GM13977 (cell line): ENCODE measurements at regions not wholly inside any gene's neighbourhood (a gene's known extent, or its start where the extent isn't known, plus 50 kb on each side); places are given as distances from the start of the nearest gene placed in this dataset.

ENCODE experiments used
- DNase-seq: peaks from one replicate; pipeline ENCODE4 v3.0.0; 2012; ENCODE audit warnings: low spot score
- CTCF ChIP-seq: IDR thresholded peaks from 2 replicates; pipeline ENCODE4 v1.5.1; 2012; ENCODE audit warnings: mild to moderate bottlenecking, control low read depth; ENCODE audit not compliant: insufficient read depth; ENCODE audit errors: extremely low read depth, missing control alignments
- in situ Hi-C: fragments of 300-500 bp; cut with MboI; formaldehyde crosslinking; loops from one replicate; pipeline ENCODE4 v1.12.0; 2022; ENCODE audit warnings: low sequenced_read_pairs, low pct_unique_long_range_greater_than_20kb, mixed read lengths, inconsistent platforms; ENCODE audit not compliant: unreplicated experiment

GRCh38 chr4:151599863-151600262, 160.9 kb downstream of the GATB start:
- DNase-seq = no peak
- no peak for TF ChIP-seq CTCF
- in situ Hi-C loops = loop anchor here (25.0 kb wide), 1 partner anchor 238 kb away; no protein-coding TSS in a partner anchor

DNA sequence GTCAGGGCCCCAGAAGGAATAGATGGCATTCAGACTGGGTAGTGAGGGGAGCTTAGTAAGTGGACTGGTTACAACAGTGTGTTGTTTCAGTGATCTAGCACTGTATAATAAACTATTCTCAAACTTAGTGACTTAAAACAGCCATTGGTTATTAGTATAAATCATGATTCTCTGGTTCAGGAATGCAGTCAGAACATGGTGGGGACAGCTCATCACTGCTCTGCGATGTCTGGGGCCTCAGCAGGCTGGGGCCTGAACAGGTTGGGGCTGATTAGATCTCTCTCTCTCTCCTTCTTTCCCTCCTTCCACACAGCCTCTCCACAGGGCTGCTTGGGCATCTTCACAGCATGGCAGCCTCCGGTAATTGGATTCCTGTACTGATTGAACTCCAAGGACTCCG, 160.4 kb downstream of the GATB start:
- in situ Hi-C loops = loop anchor here (25.0 kb wide), 1 partner anchor 238 kb away; no protein-coding TSS in a partner anchor
- TF ChIP-seq CTCF = no peak
- no peak for DNase-seq

GRCh38 chr4:151603377-151603776, 157.4 kb downstream of the GATB start:
- DNase-seq = no peak
- in situ Hi-C loops = loop anchor here (25.0 kb wide), 1 partner anchor 241 kb away; no protein-coding TSS in a partner anchor
- TF ChIP-seq CTCF = no peak

DNA sequence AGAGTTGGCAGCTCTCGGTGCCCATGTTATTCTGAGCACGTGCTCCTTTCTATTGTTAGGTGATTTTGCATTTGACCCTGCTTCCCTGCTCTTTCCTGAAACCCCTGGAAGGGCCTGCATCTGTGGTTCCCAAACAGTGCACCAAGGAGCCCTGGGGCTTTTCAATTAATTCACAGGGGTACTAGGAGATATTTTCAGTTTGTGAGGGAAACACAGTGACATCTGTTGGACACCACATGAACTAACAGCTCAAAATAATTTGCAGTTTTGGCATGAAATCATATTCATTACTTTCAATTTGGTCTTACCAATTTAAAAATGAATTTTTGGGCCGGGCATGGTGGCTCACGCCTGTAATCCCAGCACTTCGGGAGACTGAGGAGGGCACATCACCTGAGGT, 156.6 kb downstream of the GATB start:
- in situ Hi-C loops = loop anchor here (25.0 kb wide), 1 partner anchor 242 kb away; no protein-coding TSS in a partner anchor
- peak; percentile 16 for DNase-seq
- TF ChIP-seq CTCF = peak; percentile 47

DNA sequence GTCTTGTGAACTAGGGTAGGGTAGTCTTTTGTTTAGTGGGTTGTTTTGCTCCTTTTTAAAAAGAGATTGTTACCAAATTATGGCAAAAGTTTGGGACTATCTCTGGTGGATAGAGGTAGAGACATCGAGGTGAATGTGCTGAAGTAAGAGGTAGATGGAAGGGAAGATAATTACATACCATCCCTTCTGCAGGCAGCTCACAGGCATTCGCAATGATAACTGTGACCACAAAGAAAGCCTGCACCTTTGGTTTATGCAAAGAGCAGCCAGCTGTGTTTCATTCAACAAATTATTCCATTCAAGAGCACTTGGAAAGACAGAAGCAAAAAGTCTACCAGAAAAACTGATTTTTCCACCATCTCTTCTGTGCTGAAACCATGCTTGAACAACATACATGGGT, 155.6 kb downstream of the GATB start:
- no peak for DNase-seq
- in situ Hi-C loops = loop anchor here (25.0 kb wide), 1 partner anchor 243 kb away; no protein-coding TSS in a partner anchor
- TF ChIP-seq CTCF = no peak

- in situ Hi-C loops = loop anchor here (25.0 kb wide), 1 partner anchor 244 kb away; no protein-coding TSS in a partner anchor
- no peak for TF ChIP-seq CTCF
- no peak for DNase-seq
Observed at GRCh38 chr4:151606061-151606460, 154.7 kb downstream of the GATB start.

GRCh38 chr4:151610229-151610628, 150.6 kb downstream of the GATB start:
- DNase-seq = no peak
- in situ Hi-C loops = loop anchor here (25.0 kb wide), 1 partner anchor 248 kb away; no protein-coding TSS in a partner anchor
- TF ChIP-seq CTCF = no peak
